Vagina (tissue), 2 donors: ENCODE measurements at regions not wholly inside any gene's neighbourhood (a gene's known extent, or its start where the extent isn't known, plus 50 kb on each side); places are given as distances from the start of the nearest gene placed in this dataset.

Experiments used
- DNase-seq, 2 donors: peaks; one replicate each; pipeline ENCODE4 v3.0.0-alpha.2; 2017; ENCODE audit errors: extremely low spot score in 2 of 2
- H3K27ac ChIP-seq: fragments of 200-600 bp; sonication (generic); one replicate; pipeline ENCODE4 v1.5.1; 2019
- H3K27me3 ChIP-seq: fragments of 200-600 bp; sonication (generic); one replicate; pipeline ENCODE4 v1.5.1; 2019
- H3K36me3 ChIP-seq, 2 donors: fragments of 200-600 bp; sonication (generic); one replicate each; pipeline ENCODE4 v1.5.1; 2017 to 2019
- H3K4me1 ChIP-seq: fragments of 200-600 bp; sonication (generic); one replicate; pipeline ENCODE4 v1.5.1; 2019
- H3K4me3 ChIP-seq, 2 donors: fragments of 200-600 bp; sonication (generic); 1 replicate in 1 of 2; 2 replicates in 1 of 2; pipeline ENCODE4 v1.5.1; 2016 to 2019
- H3K9me3 ChIP-seq: fragments of 200-600 bp; sonication (generic); one replicate; pipeline ENCODE4 v1.5.1; 2019
- CTCF ChIP-seq, 3 experiments: fragments of 450-650 bp in 2 of 3; fragments of 200-600 bp in 1 of 3; sonication (generic) in 1 of 3; IDR thresholded peaks; one replicate each; pipeline ENCODE4 v1.5.1; 2017 to 2019; ENCODE audit warnings: antibody characterized with exemption in 3 of 3, mild to moderate bottlenecking in 2 of 3, moderate library complexity in 2 of 3
- POLR2A ChIP-seq, 2 donors: fragments of 450-650 bp; IDR thresholded peaks; one replicate each; pipeline ENCODE4 v1.6.1; 2017; ENCODE audit warnings: antibody characterized with exemption in 2 of 2, mild to moderate bottlenecking in 2 of 2, moderate library complexity in 2 of 2
- POLR2AphosphoS5 ChIP-seq, 2 donors: sonication (generic); formaldehyde crosslinking; IDR thresholded peaks; one replicate each; pipeline ENCODE4 v1.9.0; 2017; ENCODE audit warnings: antibody characterized with exemption in 2 of 2, mild to moderate bottlenecking in 2 of 2, low read depth in 1 of 2; ENCODE audit not compliant: insufficient read depth in 1 of 2
- intact Hi-C: fragments of 100-400 bp; cut with DNase I; formaldehyde crosslinking; loops from one replicate; pipeline ENCODE4 v1.15.1; 2023

DNA sequence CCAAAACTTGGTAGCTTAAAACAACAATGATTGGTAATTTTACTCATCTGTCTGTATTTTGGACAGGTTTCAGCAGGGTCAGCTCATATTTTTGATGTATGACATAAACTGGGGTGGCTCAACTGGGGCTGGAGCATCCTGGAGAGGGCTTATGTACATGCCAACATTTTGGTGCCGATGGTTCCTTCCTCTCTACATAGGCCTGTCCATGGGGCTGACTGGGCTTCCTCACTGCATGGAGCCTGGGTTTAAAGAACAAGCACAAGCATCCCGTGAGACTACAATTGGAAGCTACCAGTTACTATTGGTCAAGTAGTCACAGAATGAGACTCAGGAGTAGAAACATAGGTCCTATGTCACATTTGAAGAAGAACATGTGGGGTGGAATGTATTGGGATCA, 95.0 kb downstream of the DDX1 start:
- no peaks in the 10 kb centered on the region for H3K36me3 ChIP-seq
- no peaks in the 10 kb centered on the region for H3K4me1 ChIP-seq
- no peak overlapping the region for H3K27ac ChIP-seq
- no peaks in the 10 kb centered on the region for H3K9me3 ChIP-seq
- intact Hi-C loops: no loop called here
- no peaks in the 10 kb centered on the region for H3K27me3 ChIP-seq
- no peak for DNase-seq
- no peak for TF ChIP-seq POLR2A (IDR thresholded peaks at IDR 0.05)
- H3K4me3 ChIP-seq: no peak overlapping the region

DNA sequence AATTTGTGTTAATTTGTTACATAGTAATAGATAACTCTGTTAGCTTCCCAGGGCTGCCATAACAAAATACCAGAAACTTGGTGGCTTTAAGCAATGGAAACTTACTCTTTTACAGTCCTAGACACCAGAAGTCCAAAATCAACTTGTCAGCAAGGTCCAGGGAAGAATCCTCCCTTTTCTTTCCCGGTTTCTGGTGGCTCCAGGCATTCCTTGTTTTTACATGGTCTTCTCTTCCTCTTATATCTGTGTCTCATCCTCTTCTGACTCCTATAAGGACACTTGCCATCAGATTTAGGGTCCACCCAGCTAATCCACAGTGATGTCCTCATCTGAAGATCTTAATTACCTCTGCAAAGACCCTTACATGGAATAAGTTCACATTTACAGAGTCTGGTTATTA, 95.6 kb downstream of the DDX1 start:
- TF ChIP-seq POLR2A (IDR thresholded peaks at IDR 0.05) (no peak), CTCF (IDR thresholded peaks at IDR 0.05) (no peak), POLR2AphosphoS5 (IDR thresholded peaks at IDR 0.05; ENCODE audit: insufficient read depth in 1 of 2, low read depth in 1 of 2) (no peak)
- intact Hi-C loops: no loop called here
- H3K36me3 ChIP-seq: no peaks in the 10 kb centered on the region
- H3K27ac ChIP-seq: no peak overlapping the region
- DNase-seq: no peak
- no peak overlapping the region for H3K4me3 ChIP-seq
- no peaks in the 10 kb centered on the region for H3K4me1 ChIP-seq
- no peaks in the 10 kb centered on the region for H3K27me3 ChIP-seq
- H3K9me3 ChIP-seq: no peaks in the 10 kb centered on the region

DNA sequence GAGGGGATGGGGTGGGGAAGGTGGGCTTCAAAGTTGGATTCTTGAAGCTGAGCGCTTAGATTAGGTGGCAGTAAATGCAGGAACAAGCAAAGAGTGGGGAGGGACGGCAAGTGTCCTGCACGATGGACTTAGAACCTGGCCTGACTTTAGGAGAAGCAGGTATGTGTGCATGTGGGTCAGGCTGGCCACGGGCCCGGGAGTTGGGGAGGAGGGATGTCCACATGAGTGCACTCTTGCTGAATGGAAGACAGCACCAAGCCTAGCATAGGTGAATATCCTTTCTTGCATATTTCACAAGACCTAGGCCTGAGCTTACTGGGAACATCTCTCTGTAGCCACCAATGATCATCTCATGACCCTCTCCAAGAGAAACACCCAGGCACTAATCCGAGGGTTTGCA, 96.1 kb downstream of the DDX1 start:
- Histone ChIP-seq H3K36me3 (no peaks in the 10 kb centered on the region), H3K4me1 (no peaks in the 10 kb centered on the region), H3K4me3 (no peak overlapping the region), H3K27me3 (no peaks in the 10 kb centered on the region), H3K27ac (no peak overlapping the region), H3K9me3 (no peaks in the 10 kb centered on the region)
- no peak for DNase-seq
- intact Hi-C loops: no loop called here
- TF ChIP-seq CTCF (IDR thresholded peaks at IDR 0.05): no peak
- no peak for TF ChIP-seq POLR2AphosphoS5 (IDR thresholded peaks at IDR 0.05; ENCODE audit: insufficient read depth in 1 of 2, low read depth in 1 of 2)
- no peak for TF ChIP-seq POLR2A (IDR thresholded peaks at IDR 0.05)

DNA sequence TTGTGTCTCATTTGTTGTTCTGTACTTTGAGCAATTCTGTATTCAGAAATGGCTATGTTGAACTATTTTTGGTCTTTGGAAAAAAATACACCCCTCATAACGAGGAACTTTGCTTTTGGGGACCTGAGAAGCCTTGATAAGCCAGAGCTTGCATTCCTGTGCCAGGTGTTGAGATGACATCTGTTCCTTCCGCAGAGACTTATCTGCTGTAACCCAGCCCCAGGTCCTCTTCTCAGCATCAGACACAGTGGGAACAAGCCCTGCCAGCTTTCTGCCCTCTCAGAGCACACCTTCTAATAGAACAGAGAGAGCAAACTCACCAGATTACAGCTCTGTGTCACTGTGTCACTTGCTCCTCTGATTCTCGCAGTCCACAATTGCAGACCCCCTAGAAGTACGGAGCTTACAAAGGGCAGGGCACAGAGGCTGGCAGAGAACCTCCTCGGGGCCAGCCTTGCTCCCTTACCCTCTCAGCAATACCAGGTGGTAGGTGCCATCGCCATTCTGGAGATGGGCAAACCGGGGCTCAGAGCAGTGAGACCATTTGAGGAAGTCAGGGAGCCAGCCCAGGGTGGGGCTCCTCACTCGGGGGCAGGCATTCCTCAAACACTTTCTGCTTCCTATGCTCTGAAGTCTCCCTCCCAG, 97.4 kb downstream of the DDX1 start:
- H3K4me3 ChIP-seq: no peak overlapping the region
- H3K4me1 ChIP-seq: no peaks in the 10 kb centered on the region
- TF ChIP-seq CTCF (IDR thresholded peaks at IDR 0.05) (no peak), POLR2A (IDR thresholded peaks at IDR 0.05) (no peak), POLR2AphosphoS5 (IDR thresholded peaks at IDR 0.05; ENCODE audit: insufficient read depth in 1 of 2, low read depth in 1 of 2) (no peak)
- no peaks in the 10 kb centered on the region for H3K9me3 ChIP-seq
- intact Hi-C loops: no loop called here
- DNase-seq: no peak
- no peaks in the 10 kb centered on the region for H3K27me3 ChIP-seq
- no peaks in the 10 kb centered on the region for H3K36me3 ChIP-seq
- H3K27ac ChIP-seq: no peak overlapping the region

DNA sequence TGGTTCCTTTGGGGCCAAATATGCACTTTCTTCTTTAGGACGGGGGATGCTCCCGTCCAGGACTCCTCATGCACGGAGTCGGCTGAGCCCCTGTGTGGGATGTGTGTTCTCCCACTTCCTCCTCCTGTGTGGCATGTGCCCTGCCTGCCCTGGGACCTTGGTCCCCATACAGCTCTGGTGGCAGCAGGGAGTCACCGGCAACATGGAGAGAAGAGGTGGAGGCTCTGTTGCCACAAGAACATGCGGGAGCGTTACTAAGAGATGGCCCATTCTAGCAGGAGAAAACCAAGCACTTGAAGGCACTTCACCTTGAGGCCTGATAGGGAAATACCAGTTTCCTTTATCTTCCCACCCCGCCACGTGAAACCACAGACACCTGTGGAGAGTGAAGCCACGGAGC, 98.0 kb downstream of the DDX1 start:
- no peaks in the 10 kb centered on the region for H3K36me3 ChIP-seq
- no peak overlapping the region for H3K4me3 ChIP-seq
- no peaks in the 10 kb centered on the region for H3K27me3 ChIP-seq
- DNase-seq: no peak
- no peak overlapping the region for H3K27ac ChIP-seq
- TF ChIP-seq POLR2A (IDR thresholded peaks at IDR 0.05): no peak
- no peak for TF ChIP-seq CTCF (IDR thresholded peaks at IDR 0.05)
- TF ChIP-seq POLR2AphosphoS5 (IDR thresholded peaks at IDR 0.05; ENCODE audit: insufficient read depth in 1 of 2, low read depth in 1 of 2): no peak
- intact Hi-C loops: no loop called here
- H3K4me1 ChIP-seq: no peaks in the 10 kb centered on the region
- no peaks in the 10 kb centered on the region for H3K9me3 ChIP-seq
